Esophagus squamous epithelium (tissue), 5 donors: ENCODE measurements at regions not wholly inside any gene's neighbourhood (a gene's known extent, or its start where the extent isn't known, plus 50 kb on each side); places are given as distances from the start of the nearest gene placed in this dataset.

ENCODE experiments used
- DNase-seq: peaks from one replicate; lab custom pipeline; 2025; lab: John Stamatoyannopoulos, UW
- H3K27ac ChIP-seq, 4 donors: fragments of 200-600 bp; sonication (generic); one replicate each; pipeline ENCODE4 v1.5.1; 2016 to 2019; ENCODE audit warnings: mild to moderate bottlenecking in 1 of 4
- H3K27me3 ChIP-seq, 4 donors: fragments of 200-600 bp; sonication (generic); 1 replicate in 3 of 4; 2 replicates in 1 of 4; pipeline versions ENCODE4 v1.5.1 to v1.6.0; 2017 to 2021; ENCODE audit warnings: antibody characterized with exemption in 1 of 4
- H3K36me3 ChIP-seq, 3 donors: fragments of 200-600 bp; sonication (generic); one replicate each; pipeline ENCODE4 v1.5.1; 2016 to 2019
- H3K4me1 ChIP-seq, 3 donors: fragments of 200-600 bp; sonication (generic); one replicate each; pipeline ENCODE4 v1.5.1; 2017 to 2019
- H3K4me3 ChIP-seq, 4 donors: fragments of 200-600 bp; sonication (generic); 1 replicate in 3 of 4; 2 replicates in 1 of 4; pipeline ENCODE4 v1.5.1; 2016 to 2019; ENCODE audit warnings: mild to moderate bottlenecking in 2 of 4, moderate library complexity in 1 of 4
- H3K9me3 ChIP-seq, 3 donors: fragments of 200-600 bp; sonication (generic); one replicate each; pipeline ENCODE4 v1.5.1; 2016 to 2019
- POLR2A ChIP-seq, 4 donors: fragments of 450-650 bp; IDR thresholded peaks; one replicate each; pipeline ENCODE4 v1.6.1; 2017; ENCODE audit warnings: antibody characterized with exemption in 4 of 4, mild to moderate bottlenecking in 4 of 4, moderate library complexity in 3 of 4
- WGBS, 2 donors: methylation state at CpG; one replicate each; pipeline ENCODE4 v1.1.5; 2018; 5-methylcytosine and 5-hydroxymethylcytosine counted together
- intact Hi-C: fragments of 100-400 bp; cut with DNase I; formaldehyde crosslinking; loops from one replicate; pipeline ENCODE4 v1.15.0; 2022
- TF ChIP-seq, protein P1 (sequence below), 6 experiments: fragments of 450-650 bp in 4 of 6; fragments of 200-600 bp in 2 of 6; sonication (generic) in 2 of 6; IDR thresholded peaks; one replicate each; pipeline ENCODE4 v1.5.1; 2016 to 2019; ENCODE audit warnings: antibody characterized with exemption in 6 of 6, mild to moderate bottlenecking in 4 of 6, moderate library complexity in 4 of 6
- donor health status: DM: yes; HTN: yes; CAD: no.

DNA sequence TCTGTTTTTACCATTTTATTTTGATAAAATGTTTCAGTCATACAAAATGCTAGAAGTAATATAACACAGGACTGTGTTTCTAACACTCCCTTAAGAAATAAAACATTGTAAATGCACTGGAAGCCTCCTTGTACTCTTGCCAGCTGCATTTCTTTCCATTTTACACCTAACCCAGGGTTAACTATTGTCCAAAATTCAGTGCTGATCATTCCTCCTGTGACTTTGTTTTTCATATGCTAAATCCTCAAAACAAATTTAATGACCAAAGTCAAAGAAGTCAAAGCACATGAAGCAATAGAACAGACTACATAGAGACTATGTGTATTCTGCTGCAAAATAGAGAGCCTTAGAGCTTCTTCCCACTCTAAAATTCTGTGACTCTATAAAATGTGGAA is 420.3 kb upstream of the PRICKLE1 start:
- H3K27ac ChIP-seq = no peak overlapping the region
- no peaks in the 10 kb centered on the region for H3K9me3 ChIP-seq
- H3K4me1 ChIP-seq = no peaks in the 10 kb centered on the region
- intact Hi-C loops = no loop called here
- TF ChIP-seq, protein P1, sequence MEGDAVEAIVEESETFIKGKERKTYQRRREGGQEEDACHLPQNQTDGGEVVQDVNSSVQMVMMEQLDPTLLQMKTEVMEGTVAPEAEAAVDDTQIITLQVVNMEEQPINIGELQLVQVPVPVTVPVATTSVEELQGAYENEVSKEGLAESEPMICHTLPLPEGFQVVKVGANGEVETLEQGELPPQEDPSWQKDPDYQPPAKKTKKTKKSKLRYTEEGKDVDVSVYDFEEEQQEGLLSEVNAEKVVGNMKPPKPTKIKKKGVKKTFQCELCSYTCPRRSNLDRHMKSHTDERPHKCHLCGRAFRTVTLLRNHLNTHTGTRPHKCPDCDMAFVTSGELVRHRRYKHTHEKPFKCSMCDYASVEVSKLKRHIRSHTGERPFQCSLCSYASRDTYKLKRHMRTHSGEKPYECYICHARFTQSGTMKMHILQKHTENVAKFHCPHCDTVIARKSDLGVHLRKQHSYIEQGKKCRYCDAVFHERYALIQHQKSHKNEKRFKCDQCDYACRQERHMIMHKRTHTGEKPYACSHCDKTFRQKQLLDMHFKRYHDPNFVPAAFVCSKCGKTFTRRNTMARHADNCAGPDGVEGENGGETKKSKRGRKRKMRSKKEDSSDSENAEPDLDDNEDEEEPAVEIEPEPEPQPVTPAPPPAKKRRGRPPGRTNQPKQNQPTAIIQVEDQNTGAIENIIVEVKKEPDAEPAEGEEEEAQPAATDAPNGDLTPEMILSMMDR (IDR thresholded peaks at IDR 0.05) = no peak
- TF ChIP-seq POLR2A (IDR thresholded peaks at IDR 0.05) = no peak
- H3K27me3 ChIP-seq = no peaks in the 10 kb centered on the region
- no peak overlapping the region for H3K4me3 ChIP-seq
- H3K36me3 ChIP-seq = no peaks in the 10 kb centered on the region
- DNase-seq = no peak

DNA sequence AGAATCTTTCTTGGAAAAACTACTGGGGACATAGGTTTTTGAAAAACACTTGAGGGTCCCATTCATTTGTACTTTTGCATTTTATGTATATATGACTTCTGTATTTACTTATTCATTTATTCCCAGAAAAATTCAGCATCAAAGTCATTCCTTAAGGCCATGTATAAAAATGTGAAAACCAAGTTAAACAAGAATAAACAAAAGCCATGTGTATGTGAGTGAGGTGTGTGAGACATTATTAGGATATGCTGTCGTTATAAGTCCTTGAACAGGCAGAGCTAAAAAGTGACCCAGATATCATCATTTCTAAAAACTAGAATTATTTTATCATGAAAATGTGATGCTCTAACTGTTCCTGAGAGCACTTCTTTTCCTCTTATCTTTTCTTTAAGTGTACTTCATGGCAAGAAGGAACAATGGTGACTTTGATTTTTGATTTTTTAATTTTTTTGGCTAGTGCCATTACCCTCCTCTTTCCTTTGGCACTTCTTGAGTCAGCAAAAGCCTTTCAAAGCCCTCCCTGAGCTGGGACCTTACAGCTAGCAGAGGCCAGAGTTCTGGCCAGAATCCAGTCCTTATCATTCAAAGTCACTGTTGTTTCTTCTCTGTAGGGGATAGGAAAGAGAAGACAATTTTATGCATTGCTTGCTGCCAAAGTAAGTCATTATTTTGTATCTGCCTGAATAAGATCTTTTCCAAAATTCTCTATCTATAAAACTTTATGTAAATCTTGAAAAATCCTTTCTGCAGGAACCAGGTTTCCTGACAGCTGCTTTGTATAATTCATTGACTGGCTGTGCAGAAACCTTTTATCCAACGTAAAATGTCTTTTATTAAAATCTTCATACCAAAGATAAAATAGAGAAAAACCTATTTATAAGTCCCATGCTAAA is 419.7 kb upstream of the PRICKLE1 start:
- Histone ChIP-seq H3K27ac (no peak overlapping the region), H3K27me3 (no peaks in the 10 kb centered on the region), H3K4me3 (no peak overlapping the region), H3K36me3 (no peaks in the 10 kb centered on the region), H3K4me1 (no peaks in the 10 kb centered on the region), H3K9me3 (no peaks in the 10 kb centered on the region)
- TF ChIP-seq POLR2A (IDR thresholded peaks at IDR 0.05) = no peak
- TF ChIP-seq, protein P1 (IDR thresholded peaks at IDR 0.05) = no peak
- DNase-seq = no peak
- WGBS, 2 donors = 50 to 58% methylated on average over 2 of the region's 2 CpGs
- intact Hi-C loops = no loop called here

GRCh38 chr12:43004908-43005307 is 415.4 kb upstream of the PRICKLE1 start:
- 51 to 53% methylated on average over 6 of the region's 6 CpGs for WGBS, 2 donors
- H3K9me3 ChIP-seq = no peaks in the 10 kb centered on the region
- TF ChIP-seq, protein P1 (IDR thresholded peaks at IDR 0.05) = no peak
- TF ChIP-seq POLR2A (IDR thresholded peaks at IDR 0.05) = no peak
- H3K36me3 ChIP-seq = no peaks in the 10 kb centered on the region
- no peaks in the 10 kb centered on the region for H3K4me1 ChIP-seq
- DNase-seq = no peak
- H3K27ac ChIP-seq = no peak overlapping the region
- no peak overlapping the region for H3K4me3 ChIP-seq
- H3K27me3 ChIP-seq = no peaks in the 10 kb centered on the region
- intact Hi-C loops = no loop called here

GRCh38 chr12:43004141-43004540 is 414.6 kb upstream of the PRICKLE1 start:
- 85 to 86% methylated on average over 2 of the region's 2 CpGs for WGBS, 2 donors
- H3K9me3 ChIP-seq = no peaks in the 10 kb centered on the region
- DNase-seq = no peak

GRCh38 chr12:42996869-42997431 is 407.4 kb upstream of the PRICKLE1 start:
- TF ChIP-seq, protein P1 (IDR thresholded peaks at IDR 0.05) = no peak
- no peak for TF ChIP-seq POLR2A (IDR thresholded peaks at IDR 0.05)
- no peak overlapping the region for H3K4me3 ChIP-seq
- H3K27ac ChIP-seq = no peak overlapping the region
- no peaks in the 10 kb centered on the region for H3K9me3 ChIP-seq
- H3K36me3 ChIP-seq = no peaks in the 10 kb centered on the region
- no peaks in the 10 kb centered on the region for H3K27me3 ChIP-seq
- intact Hi-C loops = no loop called here
- WGBS, 2 donors = 40 to 43% methylated on average over 2 of the region's 2 CpGs
- H3K4me1 ChIP-seq = no peaks in the 10 kb centered on the region
- no peak for DNase-seq

More at GRCh38 chr12:43004141-43004540, 414.6 kb upstream of the PRICKLE1 start:
- no peaks in the 10 kb centered on the region for H3K36me3 ChIP-seq
- TF ChIP-seq, protein P1 (IDR thresholded peaks at IDR 0.05) = no peak
- TF ChIP-seq POLR2A (IDR thresholded peaks at IDR 0.05) = no peak
- intact Hi-C loops = no loop called here
- no peak overlapping the region for H3K27ac ChIP-seq
- no peak overlapping the region for H3K4me3 ChIP-seq
- H3K4me1 ChIP-seq = no peaks in the 10 kb centered on the region
- H3K27me3 ChIP-seq = no peaks in the 10 kb centered on the region
